ENCODE measurements at regions not wholly inside any gene's neighbourhood (a gene's known extent, or its start where the extent isn't known, plus 50 kb on each side); places are given as distances from the start of the nearest gene placed in this dataset.

GRCh38 chr2:139628931-139629330 is 848.7 kb upstream of the NXPH2 start:
- intact Hi-C loops (cut with micrococcal nuclease; ENCODE audit: unreplicated experiment), result no loop called here
- ATAC-seq (no peak), DNase-seq (ENCODE audit: low read depth, low spot score) (no peak)
- Histone ChIP-seq H3K27ac (ENCODE audit: low read length) (no peak overlapping the region), H3K27me3 (ENCODE audit: control insufficient read depth, insufficient read depth, low read length) (no peaks in the 10 kb centered on the region), H3K9me3 (ENCODE audit: control insufficient read depth, insufficient read depth, low read depth, low read length) (no peaks in the 10 kb centered on the region), H3K4me1 (ENCODE audit: control insufficient read depth, insufficient read depth, low read length) (no peaks in the 10 kb centered on the region), H3K4me3 (ENCODE audit: low read depth in 2 of 2, low read length in 2 of 2) (no peak overlapping the region), H3K36me3 (ENCODE audit: control insufficient read depth, insufficient read depth, low read length) (no peaks in the 10 kb centered on the region)
- TF ChIP-seq, protein P1, sequence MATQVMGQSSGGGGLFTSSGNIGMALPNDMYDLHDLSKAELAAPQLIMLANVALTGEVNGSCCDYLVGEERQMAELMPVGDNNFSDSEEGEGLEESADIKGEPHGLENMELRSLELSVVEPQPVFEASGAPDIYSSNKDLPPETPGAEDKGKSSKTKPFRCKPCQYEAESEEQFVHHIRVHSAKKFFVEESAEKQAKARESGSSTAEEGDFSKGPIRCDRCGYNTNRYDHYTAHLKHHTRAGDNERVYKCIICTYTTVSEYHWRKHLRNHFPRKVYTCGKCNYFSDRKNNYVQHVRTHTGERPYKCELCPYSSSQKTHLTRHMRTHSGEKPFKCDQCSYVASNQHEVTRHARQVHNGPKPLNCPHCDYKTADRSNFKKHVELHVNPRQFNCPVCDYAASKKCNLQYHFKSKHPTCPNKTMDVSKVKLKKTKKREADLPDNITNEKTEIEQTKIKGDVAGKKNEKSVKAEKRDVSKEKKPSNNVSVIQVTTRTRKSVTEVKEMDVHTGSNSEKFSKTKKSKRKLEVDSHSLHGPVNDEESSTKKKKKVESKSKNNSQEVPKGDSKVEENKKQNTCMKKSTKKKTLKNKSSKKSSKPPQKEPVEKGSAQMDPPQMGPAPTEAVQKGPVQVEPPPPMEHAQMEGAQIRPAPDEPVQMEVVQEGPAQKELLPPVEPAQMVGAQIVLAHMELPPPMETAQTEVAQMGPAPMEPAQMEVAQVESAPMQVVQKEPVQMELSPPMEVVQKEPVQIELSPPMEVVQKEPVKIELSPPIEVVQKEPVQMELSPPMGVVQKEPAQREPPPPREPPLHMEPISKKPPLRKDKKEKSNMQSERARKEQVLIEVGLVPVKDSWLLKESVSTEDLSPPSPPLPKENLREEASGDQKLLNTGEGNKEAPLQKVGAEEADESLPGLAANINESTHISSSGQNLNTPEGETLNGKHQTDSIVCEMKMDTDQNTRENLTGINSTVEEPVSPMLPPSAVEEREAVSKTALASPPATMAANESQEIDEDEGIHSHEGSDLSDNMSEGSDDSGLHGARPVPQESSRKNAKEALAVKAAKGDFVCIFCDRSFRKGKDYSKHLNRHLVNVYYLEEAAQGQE (IDR thresholded peaks at IDR 0.05; ENCODE audit: insufficient read depth in 1 of 2, low read depth in 2 of 2, low read length in 1 of 2), result no peak
- TF ChIP-seq TCF7L2 (IDR thresholded peaks at IDR 0.05; ENCODE audit: low read depth, low read length) (no peak), SIN3A (IDR thresholded peaks at IDR 0.05; ENCODE audit: borderline replicate concordance, insufficient read depth, low read depth, low read length) (no peak), POLR2AphosphoS5 (IDR thresholded peaks at IDR 0.05; ENCODE audit: low read depth, low read length) (no peak), CTCF (IDR thresholded peaks at IDR 0.05) (no peak)
- no TSS peak for BruUV-seq (replicated peaks)
- CTCF ChIA-PET, result no interaction called here
- POLR2A ChIA-PET, result no interaction called here
- in situ Hi-C loops (cut with HindIII; ENCODE audit: low pct_unique_long_range_greater_than_20kb, low sequenced_read_pairs), result no loop called here

GRCh38 chr2:139626128-139626527 is 845.9 kb upstream of the NXPH2 start:
- DNase-seq (ENCODE audit: low read depth, low spot score) (no peak), ATAC-seq (no peak)
- POLR2A ChIA-PET, result no interaction called here
- no peak overlapping the region for H3K4me3 ChIP-seq (ENCODE audit: low read depth in 2 of 2, low read length in 2 of 2)
- CTCF ChIA-PET, result no interaction called here
- intact Hi-C loops (cut with micrococcal nuclease; ENCODE audit: unreplicated experiment) (no loop called here), in situ Hi-C loops (cut with HindIII; ENCODE audit: low pct_unique_long_range_greater_than_20kb, low sequenced_read_pairs) (no loop called here)
- no peak overlapping the region for H3K27ac ChIP-seq (ENCODE audit: low read length)
- no TSS peak for BruUV-seq (replicated peaks)
- no peaks in the 10 kb centered on the region for H3K27me3 ChIP-seq (ENCODE audit: control insufficient read depth, insufficient read depth, low read length)
- H3K4me1 ChIP-seq (ENCODE audit: control insufficient read depth, insufficient read depth, low read length), result no peaks in the 10 kb centered on the region
- H3K9me3 ChIP-seq (ENCODE audit: control insufficient read depth, insufficient read depth, low read depth, low read length), result no peaks in the 10 kb centered on the region
- no peaks in the 10 kb centered on the region for H3K36me3 ChIP-seq (ENCODE audit: control insufficient read depth, insufficient read depth, low read length)
- TF ChIP-seq SIN3A (IDR thresholded peaks at IDR 0.05; ENCODE audit: borderline replicate concordance, insufficient read depth, low read depth, low read length), result no peak
- no peak for TF ChIP-seq TCF7L2 (IDR thresholded peaks at IDR 0.05; ENCODE audit: low read depth, low read length)
- TF ChIP-seq CTCF (IDR thresholded peaks at IDR 0.05), result no peak

DNA sequence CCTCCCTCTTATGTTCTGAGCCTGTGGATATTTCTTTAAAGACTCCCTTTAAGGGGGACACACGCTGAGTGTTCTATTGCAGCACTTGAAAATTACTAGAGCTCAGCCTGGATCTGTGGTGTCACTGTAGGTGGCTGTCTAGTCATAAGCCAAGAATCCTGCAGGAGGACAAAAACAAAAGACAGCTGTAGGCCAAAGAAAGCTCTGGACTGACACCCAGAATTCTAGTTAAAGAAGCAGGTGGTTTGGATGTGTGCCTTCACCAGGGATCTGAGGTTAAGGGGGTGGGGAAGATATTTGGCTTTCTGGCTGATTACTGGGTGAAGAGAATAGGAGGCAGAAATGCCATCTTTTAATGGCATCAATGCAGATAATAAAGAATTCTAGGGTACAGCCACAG is 842.5 kb upstream of the NXPH2 start:
- Histone ChIP-seq H3K36me3 (ENCODE audit: control insufficient read depth, insufficient read depth, low read length) (no peaks in the 10 kb centered on the region), H3K9me3 (ENCODE audit: control insufficient read depth, insufficient read depth, low read depth, low read length) (no peaks in the 10 kb centered on the region; the same call in 1 of the 2 replicates), H3K27ac (ENCODE audit: low read length) (no peak overlapping the region), H3K4me1 (ENCODE audit: control insufficient read depth, insufficient read depth, low read length) (no peaks in the 10 kb centered on the region), H3K27me3 (ENCODE audit: control insufficient read depth, insufficient read depth, low read length) (no peaks in the 10 kb centered on the region), H3K4me3 (ENCODE audit: low read depth in 2 of 2, low read length in 2 of 2) (no peak overlapping the region)
- ChIA-PET POLR2A (no interaction called here), CTCF (no interaction called here)
- no peak for TF ChIP-seq SIN3A (IDR thresholded peaks at IDR 0.05; ENCODE audit: borderline replicate concordance, insufficient read depth, low read depth, low read length)
- TF ChIP-seq, protein P1 (IDR thresholded peaks at IDR 0.05; ENCODE audit: insufficient read depth in 1 of 2, low read depth in 2 of 2, low read length in 1 of 2), result no peak
- no peak for TF ChIP-seq CTCF (IDR thresholded peaks at IDR 0.05)
- no peak for TF ChIP-seq POLR2AphosphoS5 (IDR thresholded peaks at IDR 0.05; ENCODE audit: low read depth, low read length)
- TF ChIP-seq TCF7L2 (IDR thresholded peaks at IDR 0.05; ENCODE audit: low read depth, low read length), result no peak
- in situ Hi-C loops (cut with HindIII; ENCODE audit: low pct_unique_long_range_greater_than_20kb, low sequenced_read_pairs) (no loop called here), intact Hi-C loops (cut with micrococcal nuclease; ENCODE audit: unreplicated experiment) (no loop called here)
- BruUV-seq (replicated peaks), result no TSS peak
- DNase-seq (ENCODE audit: low read depth, low spot score) (no peak), ATAC-seq (no peak)
